MCF 10A (cell line): ENCODE measurements at regions not wholly inside any gene's neighbourhood (a gene's known extent, or its start where the extent isn't known, plus 50 kb on each side); places are given as distances from the start of the nearest gene placed in this dataset.
A peak's percentile ranks its signal among the peaks of the same experiment; 100 is the strongest.

Source experiments
- BruUV-seq: library from RNA; stranded (reverse); fragments of 400-500 nt; replicated peaks from 2 replicates; lab custom pipeline; 2021; lab: Mats Ljungman, UMichigan
- CTCF ChIA-PET: fragments of 300-600 bp; sonication (Branson Sonifier 250); formaldehyde crosslinking; extraction: SDS; loops from one replicate; lab custom pipeline; 2021; ENCODE audit warnings: antibody characterized with exemption, inconsistent platforms; lab: Yijun Ruan, JAX
- POLR2A ChIA-PET: fragments of 300-600, 350-650 bp; sonication (Branson Sonifier 250); formaldehyde crosslinking; extraction: SDS; loops from one replicate; lab custom pipeline; 2020; ENCODE audit warnings: antibody characterized with exemption, inconsistent platforms; lab: Yijun Ruan, JAX
- DNase-seq: peaks from one replicate; pipeline ENCODE4 v3.0.0-alpha.2; 2018; ENCODE audit not compliant: unreplicated experiment
- H3K27ac Mint-ChIP-seq: one replicate; pipeline ENCODE4 v1.8.0; 2022; ENCODE audit warnings: mild to moderate bottlenecking, low read depth, mixed read lengths; ENCODE audit not compliant: unreplicated experiment
- H3K27me3 Mint-ChIP-seq: one replicate; pipeline ENCODE4 v1.8.0; 2022; ENCODE audit warnings: mixed read lengths; ENCODE audit not compliant: insufficient read depth, unreplicated experiment
- H3K36me3 Mint-ChIP-seq: one replicate; pipeline ENCODE4 v1.8.0; 2022; ENCODE audit warnings: mild to moderate bottlenecking, moderate library complexity, mixed read lengths; ENCODE audit not compliant: insufficient read depth, unreplicated experiment
- H3K4me1 Mint-ChIP-seq: one replicate; pipeline ENCODE4 v1.8.0; 2022; ENCODE audit warnings: mixed read lengths; ENCODE audit not compliant: insufficient read depth, unreplicated experiment
- H3K4me3 Mint-ChIP-seq: one replicate; pipeline ENCODE4 v1.8.0; 2022; ENCODE audit warnings: mild to moderate bottlenecking, moderate library complexity, mixed read lengths; ENCODE audit not compliant: unreplicated experiment
- H3K9me3 Mint-ChIP-seq: one replicate; pipeline ENCODE4 v1.8.0; 2022; ENCODE audit warnings: mixed read lengths; ENCODE audit not compliant: unreplicated experiment
- CTCF ChIP-seq: fragments of 200-600 bp; IDR thresholded peaks from one replicate; pipeline ENCODE4 v1.8.0; 2022; ENCODE audit warnings: antibody characterized with exemption, mild to moderate bottlenecking; ENCODE audit not compliant: unreplicated experiment
- intact Hi-C: fragments of 100-400 bp; cut with micrococcal nuclease; formaldehyde crosslinking; loops from 2 replicates; pipeline ENCODE4 v1.14.1; 2022

DNA sequence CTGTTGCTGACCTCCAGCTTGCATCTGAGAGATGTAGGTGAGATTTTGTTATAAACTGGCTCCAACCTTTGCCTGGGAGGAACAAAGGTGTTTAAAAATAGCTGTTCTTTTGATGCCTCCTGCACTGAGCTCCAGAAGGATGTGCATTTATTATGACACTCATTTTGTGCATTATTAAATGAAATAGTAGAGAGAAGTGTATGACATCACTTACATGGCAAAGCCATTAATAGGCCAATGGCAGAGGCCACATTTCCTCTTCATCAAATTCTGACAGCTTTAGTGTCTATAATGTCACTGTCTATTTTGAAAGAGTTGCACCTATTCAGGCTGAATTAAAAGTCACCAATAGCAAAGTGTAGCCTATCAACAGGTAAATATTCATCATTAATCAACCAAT is 564.6 kb downstream of the FLRT2 start:
- intact Hi-C loops, result no loop called here
- H3K27ac Mint-ChIP-seq, result no peak overlapping the region
- TF ChIP-seq CTCF, result no peak
- peaks cover 9% of the 10 kb centered on the region for H3K4me1 Mint-ChIP-seq
- H3K4me3 Mint-ChIP-seq, result no peak overlapping the region
- H3K36me3 Mint-ChIP-seq, result no peaks in the 10 kb centered on the region
- no peaks in the 10 kb centered on the region for H3K9me3 Mint-ChIP-seq
- BruUV-seq, result no TSS peak
- CTCF ChIA-PET, result no interaction called here
- H3K27me3 Mint-ChIP-seq, result no peaks in the 10 kb centered on the region
- no peak for DNase-seq
- POLR2A ChIA-PET, result no interaction called here

DNA sequence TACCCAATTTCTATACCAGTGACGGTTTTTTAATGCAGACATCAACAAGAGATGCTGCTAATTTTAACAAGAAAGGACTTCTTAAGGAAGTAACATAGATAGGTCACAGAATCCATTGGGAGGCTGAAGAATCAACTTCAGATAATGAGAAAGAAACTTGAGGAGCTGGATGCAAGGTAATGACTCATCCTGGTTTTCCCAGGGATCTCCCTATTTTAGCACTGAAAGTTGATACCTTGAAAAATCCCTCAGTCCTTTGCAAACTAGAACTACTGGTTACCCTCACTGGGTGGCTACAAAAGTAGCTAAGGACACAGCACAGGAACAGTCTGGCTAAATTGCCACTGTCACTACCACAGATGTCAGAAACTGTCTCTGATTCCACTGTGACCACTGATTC is 561.9 kb downstream of the FLRT2 start:
- POLR2A ChIA-PET, result no interaction called here
- Mint-ChIP-seq H3K9me3 (no peaks in the 10 kb centered on the region), H3K36me3 (no peaks in the 10 kb centered on the region), H3K27me3 (no peaks in the 10 kb centered on the region), H3K27ac (no peak overlapping the region), H3K4me3 (no peak overlapping the region), H3K4me1 (peaks cover 9% of the 10 kb centered on the region)
- BruUV-seq, result no TSS peak
- CTCF ChIA-PET, result interaction anchor here (1.0 to 1.4 kb wide), 2 partner anchors 12 to 607 kb away, joined by 3 to 4 read pairs; no protein-coding TSS in a partner anchor
- intact Hi-C loops, result no loop called here
- no peak for TF ChIP-seq CTCF
- peak; percentile 41 for DNase-seq

- Mint-ChIP-seq H3K27me3 (no peaks in the 10 kb centered on the region), H3K27ac (no peak overlapping the region), H3K9me3 (no peaks in the 10 kb centered on the region), H3K4me3 (no peak overlapping the region), H3K4me1 (peaks cover 9% of the 10 kb centered on the region), H3K36me3 (no peaks in the 10 kb centered on the region)
- CTCF ChIA-PET, result no interaction called here
- no TSS peak for BruUV-seq
- POLR2A ChIA-PET, result no interaction called here
- intact Hi-C loops, result no loop called here
- no peak for DNase-seq
- no peak for TF ChIP-seq CTCF
Measured at GRCh38 chr14:86088156-86088555, 558.2 kb downstream of the FLRT2 start.

GRCh38 chr14:86087377-86087776 is 557.4 kb downstream of the FLRT2 start:
- Mint-ChIP-seq H3K27me3 (no peaks in the 10 kb centered on the region), H3K27ac (no peak overlapping the region), H3K36me3 (no peaks in the 10 kb centered on the region), H3K9me3 (no peaks in the 10 kb centered on the region), H3K4me1 (peaks cover 9% of the 10 kb centered on the region), H3K4me3 (no peak overlapping the region)
- CTCF ChIA-PET, result interaction anchor here (0.7 kb wide), 1 partner anchor 1306 kb away, joined by 4 read pairs; no protein-coding TSS in a partner anchor
- POLR2A ChIA-PET, result interaction anchor here (0.7 kb wide), 1 partner anchor 452 kb away, joined by 3 read pairs; no protein-coding TSS in a partner anchor
- BruUV-seq, result no TSS peak
- DNase-seq, result no peak
- intact Hi-C loops, result no loop called here
- no peak for TF ChIP-seq CTCF
